Activated CD4-positive, alpha-beta memory T cell treated with anti-CD3 and anti-CD28 coated beads, Interleukin-2, amount 10 ng/mL, durations not matched to agents 7 days and 5 days (primary cell): ENCODE measurements at regions not wholly inside any gene's neighbourhood (a gene's known extent, or its start where the extent isn't known, plus 50 kb on each side); places are given as distances from the start of the nearest gene placed in this dataset.
"Not testable (repeated sequence)": the region's sequence is repeated elsewhere in the genome, so short reads cannot be mapped to it uniquely, and the experiment has no call there.

ENCODE experiments used
- CTCF ChIA-PET: fragments of 350-600 bp; sonication (Branson Sonifier 250); formaldehyde crosslinking; loops from one replicate; lab custom pipeline; 2021; ENCODE audit warnings: antibody characterized with exemption, inconsistent platforms; lab: Charles Lee
- POLR2A ChIA-PET: fragments of 350-600 bp; sonication (Branson Sonifier 250); formaldehyde crosslinking; loops from one replicate; lab custom pipeline; 2021; ENCODE audit warnings: antibody characterized with exemption; lab: Charles Lee
- DNase-seq: peaks from one replicate; pipeline ENCODE4 v3.0.0-alpha.2; 2020
- H3K27ac Mint-ChIP-seq: one replicate; pipeline ENCODE4 v1.8.0; 2021; ENCODE audit warnings: mild to moderate bottlenecking, mixed read lengths
- H3K27me3 Mint-ChIP-seq: one replicate; pipeline ENCODE4 v1.8.0; 2021; ENCODE audit warnings: mixed read lengths
- H3K36me3 Mint-ChIP-seq: one replicate; pipeline ENCODE4 v1.8.0; 2021; ENCODE audit warnings: low read depth, mixed read lengths
- H3K4me1 Mint-ChIP-seq: one replicate; pipeline ENCODE4 v1.8.0; 2021; ENCODE audit warnings: mixed read lengths
- H3K4me3 Mint-ChIP-seq: one replicate; pipeline ENCODE4 v1.8.0; 2021; ENCODE audit warnings: mild to moderate bottlenecking, mixed read lengths
- H3K9me3 Mint-ChIP-seq: one replicate; pipeline ENCODE4 v1.8.0; 2021; ENCODE audit warnings: mixed read lengths

- DNase-seq, H3K27ac Mint-ChIP-seq, CTCF ChIA-PET, H3K36me3 Mint-ChIP-seq, POLR2A ChIA-PET, H3K9me3 Mint-ChIP-seq, H3K4me3 Mint-ChIP-seq, H3K4me1 Mint-ChIP-seq: not testable (repeated sequence)
- peaks cover 26% of the 10 kb centered on the region for H3K27me3 Mint-ChIP-seq
These were observed 310.3 kb downstream of the KLF13 start for GRCh38 chr15:31636911-31637310.

- H3K9me3 Mint-ChIP-seq, H3K27ac Mint-ChIP-seq, H3K4me1 Mint-ChIP-seq, H3K4me3 Mint-ChIP-seq, POLR2A ChIA-PET, DNase-seq, CTCF ChIA-PET, H3K36me3 Mint-ChIP-seq: not testable (repeated sequence)
- H3K27me3 Mint-ChIP-seq, result peaks cover 33% of the 10 kb centered on the region
These were observed 317.3 kb downstream of the KLF13 start for GRCh38 chr15:31643955-31644354.

GRCh38 chr15:31644761-31645160, 318.1 kb downstream of the KLF13 start:
- CTCF ChIA-PET, H3K4me1 Mint-ChIP-seq, H3K4me3 Mint-ChIP-seq, POLR2A ChIA-PET, H3K36me3 Mint-ChIP-seq, H3K27ac Mint-ChIP-seq, DNase-seq, H3K9me3 Mint-ChIP-seq: not testable (repeated sequence)
- peaks cover 30% of the 10 kb centered on the region for H3K27me3 Mint-ChIP-seq

GRCh38 chr15:31647337-31647826, 320.7 kb downstream of the KLF13 start:
- H3K36me3 Mint-ChIP-seq, CTCF ChIA-PET, POLR2A ChIA-PET, H3K4me3 Mint-ChIP-seq, DNase-seq, H3K9me3 Mint-ChIP-seq, H3K4me1 Mint-ChIP-seq, H3K27ac Mint-ChIP-seq: not testable (repeated sequence)
- peaks cover 22% of the 10 kb centered on the region for H3K27me3 Mint-ChIP-seq

GRCh38 chr15:31649634-31650033, 323.0 kb downstream of the KLF13 start:
- CTCF ChIA-PET, H3K4me3 Mint-ChIP-seq, H3K36me3 Mint-ChIP-seq: not testable (repeated sequence)

GRCh38 chr15:31650055-31650701, 323.5 kb downstream of the KLF13 start:
- H3K36me3 Mint-ChIP-seq, H3K9me3 Mint-ChIP-seq, H3K4me3 Mint-ChIP-seq, H3K27ac Mint-ChIP-seq, CTCF ChIA-PET, H3K4me1 Mint-ChIP-seq, POLR2A ChIA-PET: not testable (repeated sequence)
- peaks cover 11% of the 10 kb centered on the region for H3K27me3 Mint-ChIP-seq
- DNase-seq, result peak; percentile 65

More at GRCh38 chr15:31649634-31650033, 323.0 kb downstream of the KLF13 start:
- H3K4me1 Mint-ChIP-seq, H3K27ac Mint-ChIP-seq, POLR2A ChIA-PET, H3K9me3 Mint-ChIP-seq, DNase-seq: not testable (repeated sequence)
- peaks cover 14% of the 10 kb centered on the region for H3K27me3 Mint-ChIP-seq

- H3K36me3 Mint-ChIP-seq, POLR2A ChIA-PET, H3K27ac Mint-ChIP-seq, H3K4me1 Mint-ChIP-seq, H3K9me3 Mint-ChIP-seq, CTCF ChIA-PET, H3K27me3 Mint-ChIP-seq, H3K4me3 Mint-ChIP-seq, DNase-seq: not testable (repeated sequence)
These were observed 330.3 kb downstream of the KLF13 start for GRCh38 chr15:31656915-31657314.

GRCh38 chr15:31660816-31661215, 334.2 kb downstream of the KLF13 start:
- H3K27ac Mint-ChIP-seq, result no peak overlapping the region
- no peaks in the 10 kb centered on the region for H3K9me3 Mint-ChIP-seq
- no peak for DNase-seq
- H3K36me3 Mint-ChIP-seq, result no peaks in the 10 kb centered on the region
- no peaks in the 10 kb centered on the region for H3K4me1 Mint-ChIP-seq
- ChIA-PET CTCF (no interaction called here), POLR2A (no interaction called here)
- H3K27me3 Mint-ChIP-seq, result peaks cover 7% of the 10 kb centered on the region
- H3K4me3 Mint-ChIP-seq, result no peak overlapping the region

GRCh38 chr15:31665732-31666131, 339.1 kb downstream of the KLF13 start:
- CTCF ChIA-PET, result not testable (repeated sequence)

GRCh38 chr15:31669158-31669908, 342.7 kb downstream of the KLF13 start:
- H3K36me3 Mint-ChIP-seq, POLR2A ChIA-PET: not testable (repeated sequence)

More at GRCh38 chr15:31665732-31666131, 339.1 kb downstream of the KLF13 start:
- POLR2A ChIA-PET, H3K9me3 Mint-ChIP-seq, H3K4me3 Mint-ChIP-seq, H3K27ac Mint-ChIP-seq, DNase-seq, H3K4me1 Mint-ChIP-seq, H3K36me3 Mint-ChIP-seq: not testable (repeated sequence)
- H3K27me3 Mint-ChIP-seq, result peaks cover 14% of the 10 kb centered on the region

GRCh38 chr15:31673263-31673662, 346.6 kb downstream of the KLF13 start:
- H3K4me3 Mint-ChIP-seq, H3K4me1 Mint-ChIP-seq, DNase-seq, H3K36me3 Mint-ChIP-seq, H3K27ac Mint-ChIP-seq, H3K27me3 Mint-ChIP-seq, CTCF ChIA-PET, POLR2A ChIA-PET, H3K9me3 Mint-ChIP-seq: not testable (repeated sequence)

More at GRCh38 chr15:31669158-31669908, 342.7 kb downstream of the KLF13 start:
- H3K9me3 Mint-ChIP-seq, H3K4me3 Mint-ChIP-seq, CTCF ChIA-PET, DNase-seq, H3K27ac Mint-ChIP-seq, H3K4me1 Mint-ChIP-seq: not testable (repeated sequence)
- peaks cover 13% of the 10 kb centered on the region for H3K27me3 Mint-ChIP-seq

GRCh38 chr15:31681529-31682259, 348.6 kb upstream of the CHRNA7 start:
- H3K36me3 Mint-ChIP-seq, DNase-seq, CTCF ChIA-PET, H3K4me3 Mint-ChIP-seq, POLR2A ChIA-PET, H3K9me3 Mint-ChIP-seq, H3K27me3 Mint-ChIP-seq, H3K4me1 Mint-ChIP-seq, H3K27ac Mint-ChIP-seq: not testable (repeated sequence)

- H3K9me3 Mint-ChIP-seq, POLR2A ChIA-PET, H3K27ac Mint-ChIP-seq, H3K27me3 Mint-ChIP-seq, H3K4me1 Mint-ChIP-seq, DNase-seq, H3K4me3 Mint-ChIP-seq, CTCF ChIA-PET, H3K36me3 Mint-ChIP-seq: not testable (repeated sequence)
These were observed 343.2 kb upstream of the CHRNA7 start for GRCh38 chr15:31687088-31687487.
